ENCODE measurements at regions not wholly inside any gene's neighbourhood (a gene's known extent, or its start where the extent isn't known, plus 50 kb on each side); places are given as distances from the start of the nearest gene placed in this dataset.

- Histone ChIP-seq H3K4me3 (ENCODE audit: low read length) (peak overlapping the region; percentile 37), H3K9me3 (ENCODE audit: low read length) (0 out of 2 replicates have a peak, but pooled peaks cover 6% of the 10 kb centered on the region), H3K36me3 (ENCODE audit: low read depth, low read length) (no peaks in the 10 kb centered on the region), H2AFZ (ENCODE audit: low read length) (peak overlapping the region; percentile 39), H4K20me1 (ENCODE audit: low read length) (no peaks in the 10 kb centered on the region), H3K27ac (ENCODE audit: low read length) (peak overlapping the region; percentile 96), H3F3A (ENCODE audit: low read length, unreplicated experiment) (peaks cover 10% of the 10 kb centered on the region), H3K4me1 (ENCODE audit: insufficient read depth, low read length) (peaks cover 20% of the 10 kb centered on the region), H3K4me2 (ENCODE audit: low read length) (peak overlapping the region; percentile 72), H3K27me3 (ENCODE audit: low read length) (no peaks in the 10 kb centered on the region), H3K79me2 (ENCODE audit: low read length) (no peaks in the 10 kb centered on the region), H3K9me2 (replicated peaks; ENCODE audit: low read length) (no peaks in the 10 kb centered on the region), H3K9ac (ENCODE audit: low read length) (peak overlapping the region; percentile 59)
- peak; percentile 99 for ATAC-seq
- TF ChIP-seq EZH2phosphoT487 (IDR thresholded peaks at IDR 0.05; ENCODE audit: borderline replicate concordance, low read length) (no peak), EZH2 (IDR thresholded peaks at IDR 0.05; ENCODE audit: low read length, unreplicated experiment) (no peak)
- TF ChIP-seq, protein P1, sequence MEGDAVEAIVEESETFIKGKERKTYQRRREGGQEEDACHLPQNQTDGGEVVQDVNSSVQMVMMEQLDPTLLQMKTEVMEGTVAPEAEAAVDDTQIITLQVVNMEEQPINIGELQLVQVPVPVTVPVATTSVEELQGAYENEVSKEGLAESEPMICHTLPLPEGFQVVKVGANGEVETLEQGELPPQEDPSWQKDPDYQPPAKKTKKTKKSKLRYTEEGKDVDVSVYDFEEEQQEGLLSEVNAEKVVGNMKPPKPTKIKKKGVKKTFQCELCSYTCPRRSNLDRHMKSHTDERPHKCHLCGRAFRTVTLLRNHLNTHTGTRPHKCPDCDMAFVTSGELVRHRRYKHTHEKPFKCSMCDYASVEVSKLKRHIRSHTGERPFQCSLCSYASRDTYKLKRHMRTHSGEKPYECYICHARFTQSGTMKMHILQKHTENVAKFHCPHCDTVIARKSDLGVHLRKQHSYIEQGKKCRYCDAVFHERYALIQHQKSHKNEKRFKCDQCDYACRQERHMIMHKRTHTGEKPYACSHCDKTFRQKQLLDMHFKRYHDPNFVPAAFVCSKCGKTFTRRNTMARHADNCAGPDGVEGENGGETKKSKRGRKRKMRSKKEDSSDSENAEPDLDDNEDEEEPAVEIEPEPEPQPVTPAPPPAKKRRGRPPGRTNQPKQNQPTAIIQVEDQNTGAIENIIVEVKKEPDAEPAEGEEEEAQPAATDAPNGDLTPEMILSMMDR (conservative IDR thresholded peaks at IDR 0.05; ENCODE audit: low read depth, low read length), result no peak
- BruUV-seq (replicated peaks), result no TSS peak
- intact Hi-C loops (cut with micrococcal nuclease), result loop anchor here (1.0 kb wide), 1 partner anchor 9 kb away; no protein-coding TSS in a partner anchor
- ChIA-PET CTCF (no interaction called here), POLR2A (ENCODE audit: unreplicated experiment) (no interaction called here)
- peak; percentile 94 for DNase-seq
Measured at GRCh38 chr1:67970088-67970487, 80.3 kb downstream of the DIRAS3 start.

GRCh38 chr1:67969446-67969845 is 81.0 kb downstream of the DIRAS3 start:
- ChIA-PET POLR2A (ENCODE audit: unreplicated experiment) (no interaction called here), CTCF (no interaction called here)
- no peak for ATAC-seq

DNA sequence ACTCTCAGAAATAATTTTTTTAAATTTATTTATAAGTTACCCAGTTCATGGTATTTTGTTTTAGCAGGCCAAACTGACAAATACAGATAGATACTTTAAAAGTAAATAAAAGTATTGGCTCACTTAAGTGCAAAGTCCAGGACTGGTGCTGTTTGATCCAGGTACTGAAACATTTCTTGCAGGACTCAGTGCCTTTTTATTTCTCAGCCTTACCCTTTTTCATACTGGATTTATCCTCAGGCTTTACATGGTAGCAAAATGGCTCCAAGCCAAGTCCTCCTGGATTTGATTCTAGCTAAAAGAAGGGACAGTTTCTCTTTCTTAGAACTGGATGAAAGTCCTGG is 83.8 kb downstream of the DIRAS3 start:
- H3K36me3 ChIP-seq (ENCODE audit: low read depth, low read length), result 0 out of 2 replicates have a peak, but pooled peaks cover 2% of the 10 kb centered on the region
- no peak overlapping the region for H3K9ac ChIP-seq (ENCODE audit: low read length)
- TF ChIP-seq, protein P1 (conservative IDR thresholded peaks at IDR 0.05; ENCODE audit: low read depth, low read length), result no peak
- no peak for TF ChIP-seq EZH2 (IDR thresholded peaks at IDR 0.05; ENCODE audit: low read length, unreplicated experiment)
- no peak for TF ChIP-seq EZH2phosphoT487 (IDR thresholded peaks at IDR 0.05; ENCODE audit: borderline replicate concordance, low read length)
- ChIA-PET POLR2A (ENCODE audit: unreplicated experiment) (no interaction called here), CTCF (no interaction called here)
- intact Hi-C loops (cut with micrococcal nuclease), result no loop called here
- H3K27me3 ChIP-seq (ENCODE audit: low read length), result no peaks in the 10 kb centered on the region
- no peak for ATAC-seq
- DNase-seq, result no peak
- no peak overlapping the region for H3K27ac ChIP-seq (ENCODE audit: low read length)
- H3K4me2 ChIP-seq (ENCODE audit: low read length), result no peak overlapping the region
- H3K9me2 ChIP-seq (replicated peaks; ENCODE audit: low read length), result no peaks in the 10 kb centered on the region
- peaks cover 28% of the 10 kb centered on the region for H3K9me3 ChIP-seq (ENCODE audit: low read length)
- peaks cover 20% of the 10 kb centered on the region for H3K4me1 ChIP-seq (ENCODE audit: insufficient read depth, low read length)
- H4K20me1 ChIP-seq (ENCODE audit: low read length), result no peaks in the 10 kb centered on the region
- no peaks in the 10 kb centered on the region for H3K79me2 ChIP-seq (ENCODE audit: low read length)
- no peak overlapping the region for H3K4me3 ChIP-seq (ENCODE audit: low read length)
- peaks cover 10% of the 10 kb centered on the region for H3F3A ChIP-seq (ENCODE audit: low read length, unreplicated experiment)
- no peak overlapping the region for H2AFZ ChIP-seq (ENCODE audit: low read length)
- BruUV-seq (replicated peaks), result no TSS peak

More at GRCh38 chr1:67969446-67969845, 81.0 kb downstream of the DIRAS3 start:
- intact Hi-C loops (cut with micrococcal nuclease), result no loop called here
- no TSS peak for BruUV-seq (replicated peaks)
- H3K27ac ChIP-seq (ENCODE audit: low read length), result peak overlapping the region; percentile 96
- 0 out of 2 replicates have a peak, but pooled peaks cover 6% of the 10 kb centered on the region for H3K9me3 ChIP-seq (ENCODE audit: low read length)
- H4K20me1 ChIP-seq (ENCODE audit: low read length), result no peaks in the 10 kb centered on the region
- no peaks in the 10 kb centered on the region for H3K9me2 ChIP-seq (replicated peaks; ENCODE audit: low read length)
- H3F3A ChIP-seq (ENCODE audit: low read length, unreplicated experiment), result peaks cover 10% of the 10 kb centered on the region
- no peaks in the 10 kb centered on the region for H3K36me3 ChIP-seq (ENCODE audit: low read depth, low read length)
- no peak overlapping the region for H3K4me3 ChIP-seq (ENCODE audit: low read length)
- H2AFZ ChIP-seq (ENCODE audit: low read length), result no peak overlapping the region
- no peaks in the 10 kb centered on the region for H3K79me2 ChIP-seq (ENCODE audit: low read length)
- H3K27me3 ChIP-seq (ENCODE audit: low read length), result no peaks in the 10 kb centered on the region
- H3K9ac ChIP-seq (ENCODE audit: low read length), result peak overlapping the region; percentile 46
- peaks cover 20% of the 10 kb centered on the region for H3K4me1 ChIP-seq (ENCODE audit: insufficient read depth, low read length)
- DNase-seq, result no peak
- H3K4me2 ChIP-seq (ENCODE audit: low read length), result peak overlapping the region; percentile 72; the same call in 1 of the 2 replicates
- no peak for TF ChIP-seq EZH2 (IDR thresholded peaks at IDR 0.05; ENCODE audit: low read length, unreplicated experiment)
- no peak for TF ChIP-seq EZH2phosphoT487 (IDR thresholded peaks at IDR 0.05; ENCODE audit: borderline replicate concordance, low read length)
- TF ChIP-seq, protein P1 (conservative IDR thresholded peaks at IDR 0.05; ENCODE audit: low read depth, low read length), result no peak

All from PC-3 (cell line).